Left lung (tissue), 4 donors: ENCODE measurements at regions not wholly inside any gene's neighbourhood (a gene's known extent, or its start where the extent isn't known, plus 50 kb on each side); places are given as distances from the start of the nearest gene placed in this dataset.
A peak's percentile ranks its signal among the peaks of the same experiment; 100 is the strongest.
"Not testable (repeated sequence)": the region's sequence is repeated elsewhere in the genome, so short reads cannot be mapped to it uniquely, and the experiment has no call there.

Experiments used
- ATAC-seq: fragments of 200-7000 bp; cut with Tn5 transposase; one replicate; pipeline ENCODE4 v1.9.1; 2020; ENCODE audit warnings: moderate library complexity
- DNase-seq, 4 donors: peaks; one replicate each; pipeline ENCODE4 v3.0.0-alpha.2; 2013 to 2020
- H3K27ac ChIP-seq, 2 donors: fragments of 200-600 bp; sonication (generic) in 1 of 2; one replicate each; pipeline versions ENCODE4 v1.5.0 to v1.8.0; 2020 to 2021
- H3K27me3 ChIP-seq, 2 donors: fragments of 200-600 bp; sonication (generic) in 1 of 2; one replicate each; pipeline versions ENCODE4 v1.5.0 to v1.8.0; 2020 to 2021
- H3K36me3 ChIP-seq, 2 donors: fragments of 200-600 bp; sonication (generic) in 1 of 2; one replicate each; pipeline versions ENCODE4 v1.5.0 to v1.8.0; 2020 to 2021
- H3K4me1 ChIP-seq, 2 donors: fragments of 200-600 bp; one replicate each; pipeline ENCODE4 v1.8.0; 2021
- H3K4me3 ChIP-seq, 2 donors: fragments of 200-600 bp; sonication (generic) in 1 of 2; one replicate each; pipeline versions ENCODE4 v1.5.0 to v1.8.0; 2020 to 2021; ENCODE audit warnings: mild to moderate bottlenecking in 1 of 2
- H3K9me3 ChIP-seq, 2 donors: fragments of 200-600 bp; sonication (generic) in 1 of 2; one replicate each; pipeline versions ENCODE4 v1.5.0 to v1.8.0; 2020 to 2021
- intact Hi-C, 2 donors: fragments of 100-400 bp; cut with DNase I; formaldehyde crosslinking; loops; one replicate each; pipeline versions ENCODE4 v1.11.2 to v1.14.2; 2022
- TF ChIP-seq, protein P1 (sequence below), 2 donors: fragments of 200-600 bp; sonication (generic) in 1 of 2; IDR thresholded peaks; one replicate each; pipeline versions ENCODE4 v1.5.0 to v1.8.0; 2021; ENCODE audit warnings: antibody characterized with exemption in 2 of 2
- donor health status: DM: no; HTN: yes; CAD: no.
- donor health status: DM: no; HTN: no; CAD: no.

- intact Hi-C loops: no loop called here
- no peak for ATAC-seq
- H3K27ac ChIP-seq: no peak overlapping the region
- peaks cover 0 to 4% of the 10 kb centered on the region in 2 donors for H3K27me3 ChIP-seq
- no peak overlapping the region for H3K4me3 ChIP-seq
- no peaks in the 10 kb centered on the region for H3K36me3 ChIP-seq
- no peaks in the 10 kb centered on the region for H3K4me1 ChIP-seq
- no peaks in the 10 kb centered on the region for H3K9me3 ChIP-seq
- no peak for DNase-seq
- TF ChIP-seq, protein P1, sequence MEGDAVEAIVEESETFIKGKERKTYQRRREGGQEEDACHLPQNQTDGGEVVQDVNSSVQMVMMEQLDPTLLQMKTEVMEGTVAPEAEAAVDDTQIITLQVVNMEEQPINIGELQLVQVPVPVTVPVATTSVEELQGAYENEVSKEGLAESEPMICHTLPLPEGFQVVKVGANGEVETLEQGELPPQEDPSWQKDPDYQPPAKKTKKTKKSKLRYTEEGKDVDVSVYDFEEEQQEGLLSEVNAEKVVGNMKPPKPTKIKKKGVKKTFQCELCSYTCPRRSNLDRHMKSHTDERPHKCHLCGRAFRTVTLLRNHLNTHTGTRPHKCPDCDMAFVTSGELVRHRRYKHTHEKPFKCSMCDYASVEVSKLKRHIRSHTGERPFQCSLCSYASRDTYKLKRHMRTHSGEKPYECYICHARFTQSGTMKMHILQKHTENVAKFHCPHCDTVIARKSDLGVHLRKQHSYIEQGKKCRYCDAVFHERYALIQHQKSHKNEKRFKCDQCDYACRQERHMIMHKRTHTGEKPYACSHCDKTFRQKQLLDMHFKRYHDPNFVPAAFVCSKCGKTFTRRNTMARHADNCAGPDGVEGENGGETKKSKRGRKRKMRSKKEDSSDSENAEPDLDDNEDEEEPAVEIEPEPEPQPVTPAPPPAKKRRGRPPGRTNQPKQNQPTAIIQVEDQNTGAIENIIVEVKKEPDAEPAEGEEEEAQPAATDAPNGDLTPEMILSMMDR (IDR thresholded peaks at IDR 0.05): no peak
Observed at GRCh38 chrX:55151199-55151598, 62.4 kb downstream of the PAGE2 start.

DNA sequence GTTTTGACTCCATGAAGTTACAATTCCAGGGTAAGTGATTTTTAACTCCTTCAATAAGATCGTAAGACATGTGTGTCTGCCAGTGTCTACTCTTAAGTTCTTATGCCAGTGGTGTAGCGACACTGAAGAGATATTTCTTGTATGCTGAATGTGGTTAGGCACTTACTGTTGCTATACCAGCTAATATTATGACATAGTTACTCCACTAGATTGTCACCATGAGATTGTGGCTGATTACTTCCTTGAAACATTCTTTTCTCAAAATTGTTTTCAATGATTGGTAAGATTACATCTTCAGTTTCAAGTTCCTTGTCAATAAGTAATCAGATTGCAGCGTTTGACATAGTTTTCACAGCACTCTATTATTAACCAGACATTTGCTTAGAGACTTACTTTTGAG lies 60.6 kb upstream of the PAGE5 start:
- peaks cover 0 to 7% of the 10 kb centered on the region in 2 donors for H3K27me3 ChIP-seq
- H3K27ac ChIP-seq: peak overlapping the region in 1 of 2 donors; percentile 88
- H3K9me3 ChIP-seq: no peaks in the 10 kb centered on the region
- TF ChIP-seq, protein P1 (IDR thresholded peaks at IDR 0.05): no peak
- no peak overlapping the region for H3K4me3 ChIP-seq
- intact Hi-C loops: no loop called here
- H3K36me3 ChIP-seq: no peaks in the 10 kb centered on the region
- no peaks in the 10 kb centered on the region for H3K4me1 ChIP-seq
- no peak for DNase-seq
- ATAC-seq: no peak

- no peaks in the 10 kb centered on the region for H3K9me3 ChIP-seq
- H3K27ac ChIP-seq: peak overlapping the region; percentile 83 to 88
- TF ChIP-seq, protein P1 (IDR thresholded peaks at IDR 0.05): no peak
- no peaks in the 10 kb centered on the region for H3K36me3 ChIP-seq
- no peaks in the 10 kb centered on the region for H3K4me1 ChIP-seq
- peak; percentile 89 to 95 (median 92) for DNase-seq
- H3K4me3 ChIP-seq: peak overlapping the region; percentile 24 to 49
- intact Hi-C loops: no loop called here
- peaks cover 0 to 7% of the 10 kb centered on the region in 2 donors for H3K27me3 ChIP-seq
- peak; percentile 99 for ATAC-seq
Observed at GRCh38 chrX:55160685-55161552, 59.2 kb upstream of the PAGE5 start.

GRCh38 chrX:55161581-55161980 lies 58.6 kb upstream of the PAGE5 start:
- TF ChIP-seq, protein P1 (IDR thresholded peaks at IDR 0.05): no peak
- H3K27me3 ChIP-seq: peaks cover 0 to 7% of the 10 kb centered on the region in 2 donors
- H3K36me3 ChIP-seq: no peaks in the 10 kb centered on the region
- intact Hi-C loops: no loop called here
- DNase-seq: peak in 1 of 4 donors; percentile 15
- no peaks in the 10 kb centered on the region for H3K9me3 ChIP-seq
- no peaks in the 10 kb centered on the region for H3K4me1 ChIP-seq
- H3K4me3 ChIP-seq: peak overlapping the region; percentile 24 to 49
- peak; percentile 7 for ATAC-seq
- peak overlapping the region; percentile 83 to 88 for H3K27ac ChIP-seq

- H3K27me3 ChIP-seq: peaks cover 0 to 7% of the 10 kb centered on the region in 2 donors
- DNase-seq (no peak), ATAC-seq (no peak)
- intact Hi-C loops: no loop called here
- no peak overlapping the region for H3K27ac ChIP-seq
- TF ChIP-seq, protein P1 (IDR thresholded peaks at IDR 0.05): no peak
- H3K9me3 ChIP-seq: no peaks in the 10 kb centered on the region
- H3K4me3 ChIP-seq: no peak overlapping the region
- no peaks in the 10 kb centered on the region for H3K36me3 ChIP-seq
- H3K4me1 ChIP-seq: no peaks in the 10 kb centered on the region
Observed at GRCh38 chrX:55163171-55163570, 57.0 kb upstream of the PAGE5 start.

GRCh38 chrX:55165026-55165425 lies 55.1 kb upstream of the PAGE5 start:
- intact Hi-C loops, ATAC-seq, H3K27ac ChIP-seq, DNase-seq, H3K4me1 ChIP-seq, H3K36me3 ChIP-seq, H3K4me3 ChIP-seq, H3K27me3 ChIP-seq, H3K9me3 ChIP-seq: not testable (repeated sequence)
